Stomach (tissue), 8 donors: ENCODE measurements at regions not wholly inside any gene's neighbourhood (a gene's known extent, or its start where the extent isn't known, plus 50 kb on each side); places are given as distances from the start of the nearest gene placed in this dataset.
A peak's percentile ranks its signal among the peaks of the same experiment; 100 is the strongest.

Experiments used
- DNase-seq, 2 donors: peaks; one replicate each; pipeline versions ENCODE4 v3.0.0 to v3.0.0-alpha.2; 2013 to 2019
- H3K27ac ChIP-seq, 5 donors: fragments of 200-600 bp in 4 of 5; sonication (generic) in 4 of 5; one replicate each; pipeline ENCODE4 v1.5.1; 2013 to 2019; ENCODE audit warnings: mild to moderate bottlenecking in 1 of 5, moderate library complexity in 1 of 5
- H3K27me3 ChIP-seq, 3 donors: fragments of 200-600 bp; sonication (generic); one replicate each; pipeline ENCODE4 v1.5.1; 2017 to 2019; ENCODE audit warnings: mixed run types in 1 of 3
- H3K36me3 ChIP-seq, 4 donors: fragments of 200-600 bp; sonication (generic); 1 replicate in 3 of 4; 2 replicates in 1 of 4; pipeline ENCODE4 v1.5.1; 2016 to 2019
- H3K4me1 ChIP-seq, 4 donors: fragments of 200-600 bp; sonication (generic); one replicate each; pipeline ENCODE4 v1.5.1; 2016 to 2019
- H3K4me3 ChIP-seq, 4 donors: fragments of 200-600 bp; sonication (generic) in 3 of 4; one replicate each; pipeline ENCODE4 v1.5.1; 2016 to 2019; ENCODE audit warnings: mild to moderate bottlenecking in 1 of 4
- H3K9me3 ChIP-seq, 4 donors: fragments of 200-600 bp; sonication (generic); one replicate each; pipeline ENCODE4 v1.5.1; 2016 to 2019
- CTCF ChIP-seq, 7 experiments: fragments of 450-650 bp in 4 of 7; fragments of 200-600 bp in 3 of 7; sonication (generic) in 3 of 7; IDR thresholded peaks; one replicate each; pipeline ENCODE4 v1.5.1; 2016 to 2019; ENCODE audit warnings: antibody characterized with exemption in 7 of 7, control low read depth in 2 of 7, mild to moderate bottlenecking in 1 of 7
- EP300 ChIP-seq: sonication (generic); formaldehyde crosslinking; IDR thresholded peaks from one replicate; pipeline ENCODE4 v1.6.1; 2017; ENCODE audit warnings: antibody characterized with exemption
- POLR2A ChIP-seq, 4 donors: fragments of 450-650 bp; IDR thresholded peaks; one replicate each; pipeline ENCODE4 v1.6.1; 2016; ENCODE audit warnings: antibody characterized with exemption in 4 of 4, control low read depth in 2 of 4, mild to moderate bottlenecking in 1 of 4, moderate library complexity in 1 of 4
- POLR2AphosphoS5 ChIP-seq, 3 donors: sonication (generic); formaldehyde crosslinking; IDR thresholded peaks; one replicate each; pipeline ENCODE4 v1.6.1; 2016; ENCODE audit warnings: antibody characterized with exemption in 3 of 3
- WGBS, 5 donors: extraction: QIAGEN DNeasy Blood & Tissue Kit in 3 of 5; methylation state at CpG; one replicate each; pipeline versions ENCODE4 v1.1.5 to v1.1.7; 2013 to 2018; 5-methylcytosine and 5-hydroxymethylcytosine counted together
- intact Hi-C: fragments of 100-400 bp; cut with DNase I; formaldehyde crosslinking; loops from one replicate; pipeline ENCODE4 v1.15.1; 2023; ENCODE audit warnings: low total_unique reads
- donor health status: healthy with polysubstance abuse.
- donor health status: Bipolar disorder and iron deficiency.
- donor health status: healthy.

- Histone ChIP-seq H3K27ac (no peak overlapping the region), H3K4me1 (no peaks in the 10 kb centered on the region), H3K27me3 (peaks cover 0 to 14% (median 0%) of the 10 kb centered on the region in 3 donors), H3K4me3 (no peak overlapping the region), H3K36me3 (no peaks in the 10 kb centered on the region), H3K9me3 (no peaks in the 10 kb centered on the region)
- 58 to 74% (median 62%) methylated on average over 11 to 13 of the region's 13 CpGs for WGBS, 5 donors
- no peak for TF ChIP-seq EP300
- no peak for TF ChIP-seq POLR2A (IDR thresholded peaks at IDR 0.05)
- TF ChIP-seq POLR2AphosphoS5 (IDR thresholded peaks at IDR 0.05): no peak
- no peak for TF ChIP-seq CTCF (IDR thresholded peaks at IDR 0.05)
- intact Hi-C loops: no loop called here
- DNase-seq: no peak
Observed at GRCh38 chr11:112723676-112724495, 237.3 kb upstream of the NCAM1 start.

- Histone ChIP-seq H3K4me3 (no peak overlapping the region), H3K27me3 (peaks cover 0 to 14% (median 0%) of the 10 kb centered on the region in 3 donors), H3K9me3 (no peaks in the 10 kb centered on the region), H3K4me1 (no peaks in the 10 kb centered on the region), H3K27ac (no peak overlapping the region), H3K36me3 (no peaks in the 10 kb centered on the region)
- DNase-seq: peak in 1 of 2 donors; percentile 32
- TF ChIP-seq POLR2AphosphoS5 (IDR thresholded peaks at IDR 0.05): no peak
- no peak for TF ChIP-seq EP300
- no peak for TF ChIP-seq POLR2A (IDR thresholded peaks at IDR 0.05)
- TF ChIP-seq CTCF (IDR thresholded peaks at IDR 0.05): no peak
- WGBS, 5 donors: 61 to 75% (median 66%) methylated on average over 4 of the region's 4 CpGs
- intact Hi-C loops: no loop called here
Observed at GRCh38 chr11:112724496-112724790, 236.8 kb upstream of the NCAM1 start.

GRCh38 chr11:112725636-112726035 is 235.6 kb upstream of the NCAM1 start:
- no peak for TF ChIP-seq POLR2AphosphoS5 (IDR thresholded peaks at IDR 0.05)
- TF ChIP-seq POLR2A (IDR thresholded peaks at IDR 0.05): no peak
- no peak for TF ChIP-seq CTCF (IDR thresholded peaks at IDR 0.05)
- no peak for TF ChIP-seq EP300
- no peak overlapping the region for H3K27ac ChIP-seq
- no peaks in the 10 kb centered on the region for H3K36me3 ChIP-seq
- H3K4me1 ChIP-seq: no peaks in the 10 kb centered on the region
- no peaks in the 10 kb centered on the region for H3K9me3 ChIP-seq
- intact Hi-C loops: no loop called here
- no peak for DNase-seq
- H3K4me3 ChIP-seq: no peak overlapping the region
- 63 to 84% (median 78%) methylated on average over 3 of the region's 3 CpGs for WGBS, 5 donors
- H3K27me3 ChIP-seq: peaks cover 0 to 14% (median 0%) of the 10 kb centered on the region in 3 donors

GRCh38 chr11:112727341-112727841 is 233.8 kb upstream of the NCAM1 start:
- H3K4me1 ChIP-seq: no peaks in the 10 kb centered on the region
- WGBS, 5 donors: 49 to 67% (median 55%) methylated on average over 3 of the region's 3 CpGs
- intact Hi-C loops: no loop called here
- no peak for TF ChIP-seq POLR2A (IDR thresholded peaks at IDR 0.05)
- no peak for TF ChIP-seq EP300
- TF ChIP-seq CTCF (IDR thresholded peaks at IDR 0.05): no peak
- no peak for TF ChIP-seq POLR2AphosphoS5 (IDR thresholded peaks at IDR 0.05)
- no peak for DNase-seq
- H3K4me3 ChIP-seq: no peak overlapping the region
- H3K27ac ChIP-seq: no peak overlapping the region
- peaks cover 0 to 9% (median 0%) of the 10 kb centered on the region in 3 donors for H3K27me3 ChIP-seq
- H3K9me3 ChIP-seq: no peaks in the 10 kb centered on the region
- no peaks in the 10 kb centered on the region for H3K36me3 ChIP-seq
